K562 (cell line): ENCODE measurements at regions not wholly inside any gene's neighbourhood (a gene's known extent, or its start where the extent isn't known, plus 50 kb on each side); places are given as distances from the start of the nearest gene placed in this dataset.

Experiments used
- ATAC-seq: fragments of 200-7000 bp; cut with Tn5 transposase; 3 replicates; pipeline ENCODE4 v1.9.1; 2020; ENCODE audit warnings: moderate library complexity
- BruUV-seq: library from RNA; stranded (reverse); fragments of 400-500 nt; replicated peaks from 2 replicates; lab custom pipeline; 2021; lab: Mats Ljungman, UMichigan
- CTCF ChIA-PET: fragments of 300-600 bp; formaldehyde crosslinking; extraction: SDS; loops from one replicate; lab custom pipeline; 2021; ENCODE audit warnings: low intra/inter-chr PET ratio; lab: Yijun Ruan, JAX
- POLR2A ChIA-PET: fragments of 300-600, 350-650 bp; sonication (Branson Sonifier 250); formaldehyde crosslinking; extraction: SDS; loops from one replicate; lab custom pipeline; 2021; ENCODE audit warnings: antibody characterized with exemption, inconsistent platforms; lab: Yijun Ruan, JAX
- DNase-seq, 4 experiments: peaks; one replicate each; pipeline versions ENCODE4 v3.0.0 to v3.0.0-alpha.2; 2011 to 2018; ENCODE audit warnings: low spot score in 3 of 4, mixed read lengths in 3 of 4; ENCODE audit errors: extremely low read depth in 1 of 4
- FAIRE-seq: peaks from 2 replicates; lab custom pipeline; 2011; peaks lifted over from hg19 to GRCh38; lab: Jason Lieb, UNC
- H2AFZ ChIP-seq: 2 replicates; pipeline ENCODE4 v1.6.0; 2011; ENCODE audit warnings: low read depth, low read length, control low read depth, inconsistent platforms
- H3K27ac ChIP-seq: fragments of 200-600 bp; 3 replicates; pipeline ENCODE4 v1.8.0; 2011; ENCODE audit warnings: low read depth, mild to moderate bottlenecking, control low read depth, inconsistent platforms, low read length, moderate library complexity, mixed read lengths; ENCODE audit errors: extremely low read depth
- H3K27me3 ChIP-seq, 2 experiments: fragments of 300-600 bp in 1 of 2; 2 replicates in 1 of 2; 3 replicates in 1 of 2; pipeline versions ENCODE4 v1.6.0 to v1.8.0; 2011; ENCODE audit warnings: inconsistent platforms in 2 of 2, low read length in 2 of 2, mild to moderate bottlenecking in 1 of 2, mixed read lengths in 1 of 2, moderate library complexity in 1 of 2; ENCODE audit not compliant: control insufficient read depth in 2 of 2, insufficient read depth in 2 of 2
- H3K36me3 ChIP-seq: fragments of 300-600 bp; 3 replicates; pipeline ENCODE4 v1.8.0; 2011; ENCODE audit warnings: mild to moderate bottlenecking, low read length, inconsistent platforms; ENCODE audit not compliant: control insufficient read depth, insufficient read depth
- H3K4me1 ChIP-seq, 2 experiments: fragments of 200-600 bp in 1 of 2; replicated peaks in 1 of 2; 2 replicates in 1 of 2; 3 replicates in 1 of 2; pipeline versions ENCODE4 v1.5.1 to v1.8.0; 2011; ENCODE audit warnings: inconsistent platforms in 2 of 2, low read length in 2 of 2, mild to moderate bottlenecking in 1 of 2, mixed read lengths in 1 of 2, moderate library complexity in 1 of 2; ENCODE audit not compliant: control insufficient read depth in 2 of 2, insufficient read depth in 2 of 2
- H3K4me2 ChIP-seq: 2 replicates; pipeline ENCODE4 v1.6.1; 2011; ENCODE audit warnings: low read length, control low read depth, inconsistent platforms, mixed read lengths; ENCODE audit not compliant: insufficient read depth
- H3K4me3 ChIP-seq: fragments of 200-600 bp; sonication (generic), shearing (Covaris generic); 2 replicates; pipeline ENCODE4 v1.5.1; 2016; ENCODE audit warnings: control low read depth, inconsistent platforms
- H3K79me2 ChIP-seq: fragments of 200-600 bp; 3 replicates; pipeline ENCODE4 v1.8.0; 2011; ENCODE audit warnings: low read length, inconsistent platforms; ENCODE audit not compliant: control insufficient read depth, insufficient read depth
- H3K9ac ChIP-seq, 2 experiments: 2 replicates each; pipeline versions ENCODE4 v1.6.0 to v1.6.1; 2011; ENCODE audit warnings: low read depth in 2 of 2, low read length in 2 of 2, control low read depth in 1 of 2, inconsistent platforms in 1 of 2, mild to moderate bottlenecking in 1 of 2, mixed read lengths in 1 of 2; ENCODE audit not compliant: insufficient read depth in 1 of 2
- H3K9me1 ChIP-seq: one replicate; pipeline ENCODE4 v1.6.0; 2011; ENCODE audit warnings: inconsistent platforms, mild to moderate bottlenecking, low read length, moderate library complexity; ENCODE audit not compliant: control insufficient read depth, insufficient read depth
- H3K9me3 ChIP-seq: replicated peaks from 2 replicates; pipeline ENCODE4 v1.5.1; 2011; ENCODE audit warnings: low read depth, low read length, inconsistent platforms; ENCODE audit not compliant: control insufficient read depth, insufficient read depth
- H4K20me1 ChIP-seq: replicated peaks from 2 replicates; pipeline ENCODE4 v1.6.1; 2011; ENCODE audit warnings: low read length, inconsistent platforms, mixed read lengths; ENCODE audit not compliant: control insufficient read depth, insufficient read depth
- HES1 ChIP-seq: fragments of 450-650 bp; IDR thresholded peaks from 2 replicates; pipeline ENCODE4 v1.6.1; 2016; ENCODE audit warnings: low read depth, mild to moderate bottlenecking, moderate library complexity
- NUFIP1 ChIP-seq: fragments of 450-650 bp; IDR thresholded peaks from 2 replicates; pipeline ENCODE4 v1.6.1; 2018; ENCODE audit not compliant: partially characterized antibody
- RBBP5 ChIP-seq: fragments of 200-600 bp; sonication (generic); IDR thresholded peaks from 2 replicates; pipeline ENCODE4 v1.6.1; 2012; ENCODE audit warnings: borderline replicate concordance, mild to moderate bottlenecking, low read length, control low read depth, inconsistent platforms; ENCODE audit not compliant: insufficient read depth, poor library complexity, severe bottlenecking
- RFX1 ChIP-seq: fragments of 450-650 bp; IDR thresholded peaks from 2 replicates; pipeline ENCODE4 v1.6.1; 2016; ENCODE audit warnings: mild to moderate bottlenecking, moderate library complexity
- STAT5B ChIP-seq: fragments of 250-450 bp; sonication (Bioruptor Pico); IDR thresholded peaks from 2 replicates; pipeline ENCODE4 v1.8.0; 2021; ENCODE audit warnings: mild to moderate bottlenecking, inconsistent platforms
- WGBS: fragments of 100-300 bp; shearing (Covaris generic); methylation state at CpG from one replicate; pipeline ENCODE4 v1.1.6; 2016; ENCODE audit warnings: low coverage, mixed read lengths; ENCODE audit not compliant: insufficient coverage; ENCODE audit errors: missing lambda C conversion rate; 5-methylcytosine and 5-hydroxymethylcytosine counted together
- in situ Hi-C: fragments of 300-500 bp; cut with MboI; formaldehyde crosslinking; loops from 4 replicates; pipeline ENCODE4 v1.15.0; 2018; ENCODE audit warnings: inconsistent platforms, mixed read lengths
- intact Hi-C: fragments of 100-400 bp; cut with micrococcal nuclease; formaldehyde crosslinking; loops from 2 replicates; pipeline ENCODE4 v1.14.2; 2022
- TF ChIP-seq, protein P1 (sequence below): IDR thresholded peaks from 3 replicates; pipeline ENCODE4 v1.6.1; 2011; ENCODE audit warnings: borderline replicate concordance, mild to moderate bottlenecking, moderate library complexity; ENCODE audit not compliant: insufficient read length; ENCODE audit errors: extremely low read depth
- TF ChIP-seq, protein P2 (sequence below), 2 experiments: fragments of 450-650 bp; formaldehyde crosslinking in 1 of 2; IDR thresholded peaks; 2 replicates each; pipeline versions ENCODE4 v1.4.0 to v1.6.1; 2014 to 2020; ENCODE audit warnings: mild to moderate bottlenecking in 2 of 2, borderline replicate concordance in 1 of 2, low read depth in 1 of 2

DNA sequence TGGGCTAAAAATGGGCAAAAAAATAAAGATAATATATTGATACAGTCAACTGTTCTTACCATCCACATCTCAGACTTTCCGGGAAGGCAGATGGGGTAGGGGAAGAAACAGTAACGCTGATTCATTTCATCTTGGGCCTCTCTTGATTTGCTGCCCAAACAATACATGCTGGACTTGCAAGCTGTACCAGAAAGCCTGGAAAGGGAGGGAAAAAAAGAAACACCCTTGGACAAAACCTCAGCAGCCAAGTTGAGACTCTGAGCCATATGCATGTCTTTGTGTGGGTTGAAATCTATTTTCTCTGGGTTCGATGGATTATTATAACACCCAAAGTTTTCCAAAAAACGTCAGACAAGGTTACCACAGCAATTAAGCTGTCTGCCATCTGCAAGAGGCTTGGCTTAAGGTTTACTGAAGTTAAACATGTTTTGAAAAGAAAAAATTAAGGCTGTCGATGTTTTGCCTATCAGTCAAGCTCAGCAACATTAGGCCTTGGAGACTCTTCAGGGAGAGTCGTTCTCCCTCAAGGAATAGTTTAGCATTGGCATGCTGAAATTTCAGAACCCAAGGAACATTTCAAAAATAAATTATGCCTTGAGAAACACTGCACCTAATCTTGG, 71.2 kb downstream of the PSMG1 start:
- DNase-seq = no peak
- POLR2A ChIA-PET = interaction anchor here (1.7 kb wide), 1 partner anchor 12 kb away, joined by 4 read pairs; no protein-coding TSS in a partner anchor
- no peak overlapping the region for H3K27ac ChIP-seq
- TF ChIP-seq, protein P1, sequence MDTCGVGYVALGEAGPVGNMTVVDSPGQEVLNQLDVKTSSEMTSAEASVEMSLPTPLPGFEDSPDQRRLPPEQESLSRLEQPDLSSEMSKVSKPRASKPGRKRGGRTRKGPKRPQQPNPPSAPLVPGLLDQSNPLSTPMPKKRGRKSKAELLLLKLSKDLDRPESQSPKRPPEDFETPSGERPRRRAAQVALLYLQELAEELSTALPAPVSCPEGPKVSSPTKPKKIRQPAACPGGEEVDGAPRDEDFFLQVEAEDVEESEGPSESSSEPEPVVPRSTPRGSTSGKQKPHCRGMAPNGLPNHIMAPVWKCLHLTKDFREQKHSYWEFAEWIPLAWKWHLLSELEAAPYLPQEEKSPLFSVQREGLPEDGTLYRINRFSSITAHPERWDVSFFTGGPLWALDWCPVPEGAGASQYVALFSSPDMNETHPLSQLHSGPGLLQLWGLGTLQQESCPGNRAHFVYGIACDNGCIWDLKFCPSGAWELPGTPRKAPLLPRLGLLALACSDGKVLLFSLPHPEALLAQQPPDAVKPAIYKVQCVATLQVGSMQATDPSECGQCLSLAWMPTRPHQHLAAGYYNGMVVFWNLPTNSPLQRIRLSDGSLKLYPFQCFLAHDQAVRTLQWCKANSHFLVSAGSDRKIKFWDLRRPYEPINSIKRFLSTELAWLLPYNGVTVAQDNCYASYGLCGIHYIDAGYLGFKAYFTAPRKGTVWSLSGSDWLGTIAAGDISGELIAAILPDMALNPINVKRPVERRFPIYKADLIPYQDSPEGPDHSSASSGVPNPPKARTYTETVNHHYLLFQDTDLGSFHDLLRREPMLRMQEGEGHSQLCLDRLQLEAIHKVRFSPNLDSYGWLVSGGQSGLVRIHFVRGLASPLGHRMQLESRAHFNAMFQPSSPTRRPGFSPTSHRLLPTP = no peak
- TF ChIP-seq RFX1 (no peak), STAT5B (no peak), NUFIP1 (no peak), HES1 (no peak), RBBP5 (no peak)
- TF ChIP-seq, protein P2, sequence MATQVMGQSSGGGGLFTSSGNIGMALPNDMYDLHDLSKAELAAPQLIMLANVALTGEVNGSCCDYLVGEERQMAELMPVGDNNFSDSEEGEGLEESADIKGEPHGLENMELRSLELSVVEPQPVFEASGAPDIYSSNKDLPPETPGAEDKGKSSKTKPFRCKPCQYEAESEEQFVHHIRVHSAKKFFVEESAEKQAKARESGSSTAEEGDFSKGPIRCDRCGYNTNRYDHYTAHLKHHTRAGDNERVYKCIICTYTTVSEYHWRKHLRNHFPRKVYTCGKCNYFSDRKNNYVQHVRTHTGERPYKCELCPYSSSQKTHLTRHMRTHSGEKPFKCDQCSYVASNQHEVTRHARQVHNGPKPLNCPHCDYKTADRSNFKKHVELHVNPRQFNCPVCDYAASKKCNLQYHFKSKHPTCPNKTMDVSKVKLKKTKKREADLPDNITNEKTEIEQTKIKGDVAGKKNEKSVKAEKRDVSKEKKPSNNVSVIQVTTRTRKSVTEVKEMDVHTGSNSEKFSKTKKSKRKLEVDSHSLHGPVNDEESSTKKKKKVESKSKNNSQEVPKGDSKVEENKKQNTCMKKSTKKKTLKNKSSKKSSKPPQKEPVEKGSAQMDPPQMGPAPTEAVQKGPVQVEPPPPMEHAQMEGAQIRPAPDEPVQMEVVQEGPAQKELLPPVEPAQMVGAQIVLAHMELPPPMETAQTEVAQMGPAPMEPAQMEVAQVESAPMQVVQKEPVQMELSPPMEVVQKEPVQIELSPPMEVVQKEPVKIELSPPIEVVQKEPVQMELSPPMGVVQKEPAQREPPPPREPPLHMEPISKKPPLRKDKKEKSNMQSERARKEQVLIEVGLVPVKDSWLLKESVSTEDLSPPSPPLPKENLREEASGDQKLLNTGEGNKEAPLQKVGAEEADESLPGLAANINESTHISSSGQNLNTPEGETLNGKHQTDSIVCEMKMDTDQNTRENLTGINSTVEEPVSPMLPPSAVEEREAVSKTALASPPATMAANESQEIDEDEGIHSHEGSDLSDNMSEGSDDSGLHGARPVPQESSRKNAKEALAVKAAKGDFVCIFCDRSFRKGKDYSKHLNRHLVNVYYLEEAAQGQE (IDR thresholded peaks at IDR 0.05; ENCODE audit: borderline replicate concordance) = no peak
- TF ChIP-seq, protein P2 (CRISPR knock-in tag; IDR thresholded peaks at IDR 0.05; ENCODE audit: low read depth) = no peak
- TF ChIP-seq, all 486 proteins: peak for 0
- Histone ChIP-seq H3K9me1 (no peaks in the 10 kb centered on the region), H3K9me3 (no peaks in the 10 kb centered on the region), H3K4me3 (no peak overlapping the region), H3K36me3 (no peaks in the 10 kb centered on the region), H3K79me2 (no peaks in the 10 kb centered on the region), H4K20me1 (no peaks in the 10 kb centered on the region), H2AFZ (no peak overlapping the region), H3K9ac (no peak overlapping the region), H3K27me3 (peaks cover 37 to 51% of the 10 kb centered on the region in 2 experiments), H3K4me2 (no peak overlapping the region), H3K4me1 (peaks cover 0 to 10% of the 10 kb centered on the region in 2 experiments; a peak in 2 of 5 replicates)
- in situ Hi-C loops (no loop called here), intact Hi-C loops (no loop called here)
- CTCF ChIA-PET = no interaction called here
- FAIRE-seq (no peak), ATAC-seq (no peak)
- 5% methylated on average over 6 of the region's 6 CpGs for WGBS
- BruUV-seq = no TSS peak
